GM10266 (cell line): ENCODE measurements at regions not wholly inside any gene's neighbourhood (a gene's known extent, or its start where the extent isn't known, plus 50 kb on each side); places are given as distances from the start of the nearest gene placed in this dataset.
"Not testable (repeated sequence)": the region's sequence is repeated elsewhere in the genome, so short reads cannot be mapped to it uniquely, and the experiment has no call there.

Experiments used
- DNase-seq: peaks from one replicate; pipeline ENCODE4 v3.0.0; 2012; ENCODE audit errors: extremely low spot score
- TF ChIP-seq, protein P1 (sequence below): IDR thresholded peaks from 2 replicates; pipeline ENCODE4 v1.5.1; 2012; ENCODE audit warnings: mild to moderate bottlenecking, low read depth; ENCODE audit not compliant: control insufficient read depth, insufficient read depth; ENCODE audit errors: missing control alignments

DNA sequence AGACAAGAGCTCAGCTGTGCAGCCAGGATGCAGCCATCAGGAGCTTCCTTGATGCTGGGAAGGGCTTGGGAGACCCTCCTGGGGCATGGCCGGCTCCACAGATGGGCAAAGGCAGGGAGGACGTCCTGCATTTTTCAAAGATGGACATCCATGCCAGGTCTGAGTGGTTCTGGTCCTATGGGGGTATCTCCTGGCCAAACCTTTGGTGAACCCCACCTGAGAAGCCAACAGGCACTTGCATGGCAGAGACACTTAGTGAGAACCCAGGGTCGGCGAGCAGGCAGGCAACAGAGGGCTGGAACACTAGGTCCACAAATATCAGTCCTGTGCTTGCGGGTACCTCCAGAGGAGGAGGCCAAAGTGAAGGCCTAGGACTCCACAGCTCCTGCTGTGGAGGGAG, 70.0 kb downstream of the KCTD15 start:
- TF ChIP-seq, protein P1, sequence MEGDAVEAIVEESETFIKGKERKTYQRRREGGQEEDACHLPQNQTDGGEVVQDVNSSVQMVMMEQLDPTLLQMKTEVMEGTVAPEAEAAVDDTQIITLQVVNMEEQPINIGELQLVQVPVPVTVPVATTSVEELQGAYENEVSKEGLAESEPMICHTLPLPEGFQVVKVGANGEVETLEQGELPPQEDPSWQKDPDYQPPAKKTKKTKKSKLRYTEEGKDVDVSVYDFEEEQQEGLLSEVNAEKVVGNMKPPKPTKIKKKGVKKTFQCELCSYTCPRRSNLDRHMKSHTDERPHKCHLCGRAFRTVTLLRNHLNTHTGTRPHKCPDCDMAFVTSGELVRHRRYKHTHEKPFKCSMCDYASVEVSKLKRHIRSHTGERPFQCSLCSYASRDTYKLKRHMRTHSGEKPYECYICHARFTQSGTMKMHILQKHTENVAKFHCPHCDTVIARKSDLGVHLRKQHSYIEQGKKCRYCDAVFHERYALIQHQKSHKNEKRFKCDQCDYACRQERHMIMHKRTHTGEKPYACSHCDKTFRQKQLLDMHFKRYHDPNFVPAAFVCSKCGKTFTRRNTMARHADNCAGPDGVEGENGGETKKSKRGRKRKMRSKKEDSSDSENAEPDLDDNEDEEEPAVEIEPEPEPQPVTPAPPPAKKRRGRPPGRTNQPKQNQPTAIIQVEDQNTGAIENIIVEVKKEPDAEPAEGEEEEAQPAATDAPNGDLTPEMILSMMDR: no peak
- DNase-seq: no peak

DNA sequence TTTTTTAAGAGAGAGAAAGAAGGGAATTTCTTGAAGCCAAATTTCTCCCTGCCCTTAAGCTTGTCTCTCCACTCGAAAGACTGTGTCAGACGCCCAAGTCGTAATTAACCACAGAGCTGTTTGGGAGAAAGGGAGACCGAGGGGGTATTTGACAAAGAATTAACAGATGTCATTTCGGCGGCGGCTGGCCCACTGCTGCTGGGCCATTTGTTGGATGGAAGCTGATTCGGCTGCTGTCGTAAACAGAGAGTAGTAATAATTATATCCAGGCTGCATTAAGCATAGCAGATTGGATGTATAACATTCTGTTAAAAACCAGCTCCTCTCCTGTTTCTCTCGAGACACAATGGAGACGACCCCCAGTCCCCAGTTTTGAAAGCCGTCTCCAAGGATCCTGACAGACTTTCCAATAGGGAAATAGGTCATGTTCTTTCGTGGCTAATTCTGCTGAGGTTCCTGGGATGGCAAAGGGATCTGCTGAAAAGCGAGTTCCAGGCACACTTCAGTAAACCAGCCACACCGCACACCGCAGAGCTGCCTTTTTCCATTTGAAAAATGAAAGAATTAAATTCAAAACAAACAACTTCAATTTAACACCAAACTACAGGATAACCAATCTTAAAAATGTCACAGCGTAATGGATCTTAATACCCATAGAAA, 71.5 kb downstream of the KCTD15 start:
- TF ChIP-seq, protein P1: no peak

DNA sequence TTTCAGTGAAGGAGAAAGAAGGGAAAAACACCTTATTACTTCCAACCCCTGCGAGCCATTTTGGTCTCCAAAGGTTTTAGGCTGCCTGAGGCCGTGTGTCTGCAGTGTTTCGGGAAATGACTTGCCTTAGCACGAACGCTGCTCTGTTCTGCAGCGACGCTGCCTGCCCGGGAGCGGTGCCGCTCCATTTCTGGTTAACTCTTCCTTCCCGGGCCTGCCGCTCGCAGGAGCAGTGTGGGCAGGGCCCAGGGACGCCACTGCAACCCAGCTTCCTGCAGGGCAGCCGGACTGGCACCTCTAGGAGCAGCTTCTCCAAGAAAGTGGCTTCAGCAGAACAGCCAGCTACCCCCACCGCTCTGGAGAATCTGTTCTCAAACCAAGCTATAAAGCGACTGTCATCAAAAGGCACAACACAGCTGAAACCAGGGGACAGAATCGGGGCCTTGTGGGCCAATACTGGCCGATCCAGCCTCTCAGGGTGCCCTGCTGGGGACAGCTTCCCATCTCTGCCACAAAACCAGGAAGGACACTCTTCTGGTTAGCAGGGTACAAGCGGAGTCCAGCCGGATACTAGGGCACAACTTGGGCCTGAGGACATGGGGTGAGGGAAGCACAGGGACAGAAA, 72.2 kb downstream of the KCTD15 start:
- TF ChIP-seq, protein P1: no peak
- no peak for DNase-seq

More for the DNA sequence above, 71.5 kb downstream of the KCTD15 start:
- no peak for DNase-seq

DNA sequence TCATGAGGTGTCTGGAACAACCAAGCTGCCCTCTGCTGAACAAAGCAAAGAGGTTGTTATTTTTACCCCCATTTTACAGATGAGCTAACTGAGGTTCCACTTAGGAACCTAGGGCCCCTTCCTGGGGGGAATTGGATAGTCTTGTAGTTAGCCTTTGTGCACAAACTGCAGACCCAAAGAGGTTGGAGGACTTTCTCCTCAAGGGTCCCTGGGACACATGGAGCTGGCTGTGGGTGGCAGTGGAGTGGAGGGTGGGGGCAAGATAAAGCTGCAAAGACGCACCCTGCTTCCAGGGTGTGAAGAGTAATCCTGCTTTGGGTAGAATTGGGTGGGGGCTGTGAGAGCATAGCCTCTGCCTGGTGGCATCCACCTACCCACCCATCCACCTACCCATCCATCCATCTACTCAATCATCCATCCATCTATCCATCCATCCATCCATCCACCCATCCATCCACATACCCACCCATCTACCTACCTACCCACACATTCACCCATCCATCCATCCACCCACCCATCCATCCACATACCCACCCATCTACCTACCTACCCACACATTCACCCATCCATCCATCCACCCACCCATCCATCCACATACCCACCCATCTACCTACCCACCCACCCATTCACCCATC, 73.7 kb downstream of the KCTD15 start:
- not testable (repeated sequence) for DNase-seq

DNA sequence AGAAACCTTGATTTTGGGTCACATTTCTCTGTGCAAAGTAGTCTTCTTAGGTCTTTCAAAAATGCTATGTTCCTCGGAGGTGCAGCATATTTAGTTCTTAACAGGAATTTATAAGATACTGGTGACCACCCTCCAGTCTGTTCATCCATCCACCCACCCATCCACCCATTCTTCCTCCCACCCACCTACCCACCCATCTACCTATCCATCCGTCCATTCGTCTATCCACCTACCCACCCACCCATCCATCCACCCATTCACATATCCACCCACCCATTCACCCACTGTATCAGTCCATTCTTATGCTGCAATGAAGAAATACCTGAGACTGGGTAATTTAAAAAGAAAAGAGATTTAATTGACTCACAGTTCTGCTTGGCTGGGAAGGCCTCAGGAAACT, 74.9 kb downstream of the KCTD15 start:
- TF ChIP-seq, protein P1: no peak
- DNase-seq: no peak

DNA sequence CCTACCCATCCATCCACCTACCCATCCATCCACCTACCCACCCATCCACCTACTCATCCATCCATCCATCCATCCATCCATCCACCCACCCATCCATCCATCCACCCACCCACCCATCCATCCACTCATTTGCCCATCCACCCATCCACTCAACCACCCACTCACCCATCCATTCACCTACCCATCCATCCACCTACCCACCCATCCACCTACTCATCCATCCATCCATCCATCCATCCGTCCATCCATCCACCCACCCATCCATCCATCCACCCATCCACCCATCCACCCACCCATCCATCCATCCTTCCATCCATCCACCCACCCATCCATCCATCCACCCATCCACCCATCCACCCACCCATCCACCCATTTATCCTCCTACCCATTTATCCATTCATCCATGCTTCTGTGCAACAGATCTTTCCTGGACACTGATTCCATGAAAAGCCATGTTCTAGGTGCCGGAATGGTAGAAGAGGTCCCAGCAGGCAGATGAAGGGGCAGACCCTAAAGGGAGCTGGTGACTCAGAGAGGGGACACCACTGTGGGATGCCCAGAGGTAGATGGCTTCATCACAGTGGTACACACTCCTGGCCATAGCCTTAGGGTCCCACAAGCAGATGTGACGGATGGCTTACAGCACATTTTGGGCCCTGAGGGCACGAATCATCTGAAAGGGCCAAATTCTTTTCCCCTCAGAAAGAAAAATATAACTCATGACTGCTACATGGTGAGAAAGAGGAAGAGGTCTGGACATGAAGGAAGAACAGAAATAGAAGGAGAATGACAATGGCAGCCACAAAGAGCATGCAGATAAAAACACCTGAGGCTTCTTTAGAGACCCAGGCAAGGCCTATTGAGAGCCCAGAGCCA, 76.0 kb downstream of the KCTD15 start:
- DNase-seq: no peak
- TF ChIP-seq, protein P1: no peak

DNA sequence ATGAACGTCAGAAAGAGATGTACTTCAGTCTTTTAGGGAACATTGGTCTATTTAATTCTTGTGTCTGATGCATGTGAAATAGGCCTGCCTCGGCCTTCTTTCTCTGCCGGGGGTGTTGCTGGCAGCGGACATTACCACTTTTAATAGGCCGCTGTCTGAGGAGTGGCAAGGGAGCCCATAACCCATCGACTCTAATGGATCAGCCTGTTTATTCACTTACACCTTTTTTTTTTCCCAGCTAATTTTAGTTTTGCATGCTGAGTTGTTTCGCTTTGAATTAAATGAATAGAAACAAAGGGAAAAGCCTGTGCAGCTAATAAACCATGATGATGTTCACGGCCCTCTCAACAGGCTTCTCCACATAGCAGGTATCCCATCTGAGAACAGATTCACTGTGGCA, 78.4 kb downstream of the KCTD15 start:
- DNase-seq: no peak
- TF ChIP-seq, protein P1: no peak
